Parathyroid adenoma (tissue), 2 donors: ENCODE measurements at regions not wholly inside any gene's neighbourhood (a gene's known extent, or its start where the extent isn't known, plus 50 kb on each side); places are given as distances from the start of the nearest gene placed in this dataset.

Experiments
- H2AFZ ChIP-seq: fragments of 300-600 bp; sonication (generic); one replicate; pipeline ENCODE4 v1.7.0; 2017; ENCODE audit warnings: antibody characterized with exemption, mild to moderate bottlenecking
- H3K27ac ChIP-seq: fragments of 300-600 bp; sonication (generic); one replicate; pipeline ENCODE4 v1.7.0; 2017
- H3K27me3 ChIP-seq: fragments of 300-600 bp; sonication (generic); one replicate; pipeline ENCODE4 v1.7.0; 2017; ENCODE audit warnings: low read length; ENCODE audit not compliant: control insufficient read depth, insufficient read depth
- H3K36me3 ChIP-seq: fragments of 300-600 bp; sonication (generic); one replicate; pipeline ENCODE4 v1.7.0; 2017; ENCODE audit warnings: low read length; ENCODE audit not compliant: control insufficient read depth, insufficient read depth
- H3K4me1 ChIP-seq: fragments of 300-600 bp; sonication (generic); one replicate; pipeline ENCODE4 v1.7.0; 2017; ENCODE audit warnings: control low read depth
- H3K4me2 ChIP-seq: fragments of 300-600 bp; sonication (generic); one replicate; pipeline ENCODE4 v1.7.0; 2017; ENCODE audit warnings: low read length
- H3K4me3 ChIP-seq: fragments of 300-600 bp; sonication (generic); one replicate; pipeline ENCODE4 v1.7.0; 2017; ENCODE audit warnings: low read depth, low read length
- H3K79me2 ChIP-seq: fragments of 300-600 bp; sonication (generic); one replicate; pipeline ENCODE4 v1.7.0; 2017; ENCODE audit warnings: control low read depth
- H3K9ac ChIP-seq: fragments of 300-600 bp; sonication (generic); one replicate; pipeline ENCODE4 v1.7.0; 2017; ENCODE audit warnings: mild to moderate bottlenecking
- H3K9me3 ChIP-seq: fragments of 300-600 bp; sonication (generic); one replicate; pipeline ENCODE4 v1.7.0; 2017; ENCODE audit warnings: low read length; ENCODE audit not compliant: control insufficient read depth
- CTCF ChIP-seq: fragments of 300-600 bp; sonication (generic); IDR thresholded peaks from one replicate; pipeline ENCODE4 v1.7.0; 2017; ENCODE audit warnings: antibody characterized with exemption, mild to moderate bottlenecking
- donor health status: primary hyperparathyroidism.

- TF ChIP-seq CTCF = no peak
- no peak overlapping the region for H3K27ac ChIP-seq
- no peaks in the 10 kb centered on the region for H3K4me1 ChIP-seq
- no peak overlapping the region for H3K4me2 ChIP-seq
- no peak overlapping the region for H3K4me3 ChIP-seq
- H3K27me3 ChIP-seq = no peaks in the 10 kb centered on the region
- no peaks in the 10 kb centered on the region for H3K79me2 ChIP-seq
- H3K9ac ChIP-seq = no peak overlapping the region
- no peak overlapping the region for H2AFZ ChIP-seq
- no peaks in the 10 kb centered on the region for H3K36me3 ChIP-seq
- no peaks in the 10 kb centered on the region for H3K9me3 ChIP-seq
These were observed 1313.7 kb upstream of the PABPC4L start for GRCh38 chr4:135515295-135515694.

GRCh38 chr4:135510582-135510981 is 1309.0 kb upstream of the PABPC4L start:
- no peaks in the 10 kb centered on the region for H3K36me3 ChIP-seq
- no peak overlapping the region for H3K4me2 ChIP-seq
- H3K4me1 ChIP-seq = no peaks in the 10 kb centered on the region
- H3K27me3 ChIP-seq = no peaks in the 10 kb centered on the region
- H3K27ac ChIP-seq = no peak overlapping the region
- no peak overlapping the region for H3K9ac ChIP-seq
- H2AFZ ChIP-seq = no peak overlapping the region
- no peaks in the 10 kb centered on the region for H3K9me3 ChIP-seq
- no peak overlapping the region for H3K4me3 ChIP-seq
- no peaks in the 10 kb centered on the region for H3K79me2 ChIP-seq
- no peak for TF ChIP-seq CTCF

GRCh38 chr4:135508006-135508714 is 1306.6 kb upstream of the PABPC4L start:
- Histone ChIP-seq H3K27ac (no peak overlapping the region), H3K27me3 (no peaks in the 10 kb centered on the region), H3K4me1 (no peaks in the 10 kb centered on the region), H3K4me3 (no peak overlapping the region), H3K36me3 (no peaks in the 10 kb centered on the region), H3K9ac (no peak overlapping the region), H3K4me2 (no peak overlapping the region), H3K79me2 (no peaks in the 10 kb centered on the region), H3K9me3 (no peaks in the 10 kb centered on the region), H2AFZ (no peak overlapping the region)
- TF ChIP-seq CTCF = no peak

GRCh38 chr4:135497563-135498152 is 1296.1 kb upstream of the PABPC4L start:
- H2AFZ ChIP-seq = no peak overlapping the region
- no peaks in the 10 kb centered on the region for H3K36me3 ChIP-seq
- H3K9ac ChIP-seq = no peak overlapping the region
- TF ChIP-seq CTCF = no peak
- no peaks in the 10 kb centered on the region for H3K4me1 ChIP-seq
- H3K79me2 ChIP-seq = no peaks in the 10 kb centered on the region
- no peaks in the 10 kb centered on the region for H3K9me3 ChIP-seq
- no peaks in the 10 kb centered on the region for H3K27me3 ChIP-seq
- no peak overlapping the region for H3K4me3 ChIP-seq
- no peak overlapping the region for H3K4me2 ChIP-seq
- no peak overlapping the region for H3K27ac ChIP-seq

GRCh38 chr4:135492439-135492838 is 1290.8 kb upstream of the PABPC4L start:
- Histone ChIP-seq H3K9me3 (no peaks in the 10 kb centered on the region), H3K4me1 (no peaks in the 10 kb centered on the region), H3K9ac (no peak overlapping the region), H3K4me3 (no peak overlapping the region), H3K79me2 (no peaks in the 10 kb centered on the region), H2AFZ (no peak overlapping the region), H3K27ac (no peak overlapping the region), H3K4me2 (no peak overlapping the region), H3K27me3 (no peaks in the 10 kb centered on the region), H3K36me3 (no peaks in the 10 kb centered on the region)
- TF ChIP-seq CTCF = no peak
